HG02763 (cell line): ENCODE measurements at regions not wholly inside any gene's neighbourhood (a gene's known extent, or its start where the extent isn't known, plus 50 kb on each side); places are given as distances from the start of the nearest gene placed in this dataset.

Experiments used
- ATAC-seq: cut with Tn5 transposase; IDR thresholded peaks from one replicate; pipeline ENCODE4 v1.9.1; 2021; ENCODE audit warnings: mild to moderate bottlenecking, moderate library complexity; ENCODE audit not compliant: unreplicated experiment

DNA sequence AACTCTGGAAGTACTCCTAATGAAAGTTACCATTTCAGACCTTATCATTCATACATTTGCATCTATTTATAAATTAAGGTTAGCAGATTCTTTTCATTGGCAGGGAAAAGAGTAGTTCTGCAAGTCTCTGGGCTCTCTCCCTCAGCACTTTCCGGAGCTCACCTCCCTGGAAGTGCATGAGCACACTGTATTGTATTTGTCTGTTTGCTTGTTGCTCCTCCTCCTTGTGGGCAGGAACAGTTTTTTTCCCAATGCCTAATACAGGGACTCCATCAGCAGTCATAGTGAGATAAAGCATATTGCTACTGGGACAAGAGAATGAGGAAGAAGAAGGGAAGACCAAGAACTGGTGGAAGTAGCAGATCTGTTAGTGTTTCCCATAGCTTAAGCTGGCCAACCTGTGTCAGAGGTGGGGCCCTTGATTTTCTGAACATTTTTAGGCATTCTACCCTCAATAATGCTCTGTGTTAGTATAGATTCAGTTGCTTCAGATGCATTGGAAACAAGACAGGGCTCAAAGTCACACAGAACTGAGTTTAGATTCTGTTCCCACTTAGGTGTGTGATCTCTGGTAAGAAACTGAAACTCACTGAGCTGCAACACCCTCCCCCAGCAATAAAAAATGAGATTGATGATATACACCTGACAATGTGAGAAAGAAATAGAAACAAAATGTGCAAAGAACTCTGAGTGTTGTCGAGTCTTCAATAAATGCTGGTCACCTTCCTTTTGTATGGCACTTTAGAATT lies 407.8 kb downstream of the TUSC7 start:
- no peak for ATAC-seq

DNA sequence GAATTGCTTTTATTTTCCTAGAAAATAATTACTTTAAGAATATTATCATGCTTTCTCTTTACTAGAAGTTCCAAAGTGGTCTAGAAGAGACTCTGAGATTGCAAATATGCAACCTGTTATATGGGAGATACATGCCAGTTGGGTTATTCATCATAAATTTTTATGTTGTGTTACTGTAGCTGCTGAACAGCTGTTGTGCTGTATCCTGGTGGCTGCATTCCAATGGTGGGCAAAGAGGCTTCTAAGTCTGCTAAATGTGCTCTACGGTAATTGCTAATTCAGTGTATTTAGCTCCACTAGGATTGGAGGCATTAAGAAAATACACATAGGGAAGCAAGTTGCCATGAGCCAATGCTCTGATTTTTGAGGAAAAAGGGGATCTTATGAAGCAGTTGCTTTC lies 409.0 kb downstream of the TUSC7 start:
- no peak for ATAC-seq

- ATAC-seq, result no peak
Measured at GRCh38 chr3:117120014-117120413, 410.4 kb downstream of the TUSC7 start.

DNA sequence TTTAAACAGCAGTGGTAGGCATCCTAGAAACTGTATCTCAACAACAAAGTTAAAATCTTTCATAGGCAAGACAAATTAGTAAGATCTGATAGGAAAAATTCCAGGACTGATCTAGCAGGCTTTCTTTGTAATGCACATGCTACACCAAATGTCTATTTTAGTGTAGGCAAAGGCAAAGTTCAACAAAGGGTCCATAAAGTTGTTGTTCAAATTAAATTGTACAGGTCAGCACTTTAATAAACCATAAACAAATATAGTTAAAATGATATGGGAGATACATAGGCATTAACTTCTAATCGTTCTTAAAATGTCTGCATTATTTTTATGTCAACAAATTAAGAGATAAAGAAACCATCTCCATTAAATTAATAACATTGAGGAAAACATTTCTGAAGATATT lies 413.0 kb downstream of the TUSC7 start:
- ATAC-seq, result no peak

GRCh38 chr3:117126460-117126859 lies 416.9 kb downstream of the TUSC7 start:
- ATAC-seq, result no peak

DNA sequence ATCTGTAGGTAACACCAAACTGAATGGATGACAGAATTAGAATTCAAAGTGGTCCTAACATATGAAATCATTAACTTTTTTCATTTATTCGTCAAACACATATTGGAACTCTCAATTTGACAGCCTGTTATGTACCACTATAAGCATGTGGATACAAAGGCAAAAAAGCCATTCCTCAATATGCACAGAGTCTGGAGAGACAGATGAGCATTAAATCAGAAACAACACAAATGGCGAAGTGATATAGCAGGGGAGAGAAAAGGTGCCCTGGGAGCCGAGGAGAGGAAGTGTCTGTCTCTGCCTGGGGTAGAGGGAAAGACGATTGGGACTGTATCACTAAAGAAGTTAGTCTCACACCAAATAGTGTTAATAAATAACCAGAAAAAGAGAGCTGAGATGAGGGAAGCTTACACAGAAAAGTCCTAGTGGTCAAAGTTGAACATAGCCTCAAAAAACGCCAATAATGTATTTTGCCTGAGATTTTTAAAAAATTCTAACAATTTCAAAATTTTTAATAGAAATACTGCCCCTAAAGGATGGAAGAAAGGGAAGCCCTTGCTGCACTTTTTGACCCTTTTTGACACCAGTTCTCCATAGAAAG lies 417.5 kb downstream of the TUSC7 start:
- ATAC-seq, result no peak

GRCh38 chr3:117128133-117128532 lies 418.6 kb downstream of the TUSC7 start:
- no peak for ATAC-seq

- ATAC-seq, result no peak
Measured at GRCh38 chr3:117128872-117129271, 419.3 kb downstream of the TUSC7 start.

DNA sequence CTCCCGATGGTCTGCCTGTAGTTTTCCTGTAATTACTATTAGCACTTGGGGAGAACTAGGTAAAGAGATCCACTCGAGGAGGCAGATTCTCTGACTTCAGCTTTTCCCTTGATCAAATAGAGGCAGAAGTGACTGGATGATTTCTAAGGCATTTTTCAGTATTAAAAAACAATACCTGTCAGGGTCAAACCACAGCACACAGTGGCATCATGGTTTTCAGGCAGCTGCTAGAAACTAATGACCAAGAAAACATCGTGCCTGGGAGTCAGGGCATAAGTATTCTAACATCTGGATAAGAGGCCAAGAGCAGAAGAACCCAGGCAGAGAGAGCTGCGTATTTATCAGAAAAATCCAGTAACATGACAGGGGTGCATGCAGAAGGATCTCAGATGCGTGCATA lies 419.9 kb downstream of the TUSC7 start:
- ATAC-seq, result no peak

DNA sequence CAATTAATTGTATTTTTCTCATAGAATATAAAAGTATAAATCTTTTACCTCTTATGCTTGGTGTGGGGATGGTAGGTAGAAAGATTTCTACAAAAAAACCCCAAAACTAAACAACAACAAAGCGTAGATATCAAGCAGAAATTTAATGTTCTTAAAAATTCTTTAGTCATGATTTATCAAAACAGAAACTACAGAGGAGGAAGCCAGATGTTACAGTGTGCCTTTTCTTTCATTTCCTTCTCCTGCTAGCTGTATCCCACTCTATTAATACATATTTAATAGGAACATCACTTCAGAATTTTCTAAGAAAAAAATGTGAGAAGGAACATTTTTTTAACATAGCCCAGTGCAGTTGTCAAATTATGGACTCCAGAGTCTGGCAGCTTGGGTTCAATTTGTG lies 420.6 kb downstream of the TUSC7 start:
- no peak for ATAC-seq

GRCh38 chr3:117131259-117131658 lies 421.7 kb downstream of the TUSC7 start:
- ATAC-seq, result no peak

DNA sequence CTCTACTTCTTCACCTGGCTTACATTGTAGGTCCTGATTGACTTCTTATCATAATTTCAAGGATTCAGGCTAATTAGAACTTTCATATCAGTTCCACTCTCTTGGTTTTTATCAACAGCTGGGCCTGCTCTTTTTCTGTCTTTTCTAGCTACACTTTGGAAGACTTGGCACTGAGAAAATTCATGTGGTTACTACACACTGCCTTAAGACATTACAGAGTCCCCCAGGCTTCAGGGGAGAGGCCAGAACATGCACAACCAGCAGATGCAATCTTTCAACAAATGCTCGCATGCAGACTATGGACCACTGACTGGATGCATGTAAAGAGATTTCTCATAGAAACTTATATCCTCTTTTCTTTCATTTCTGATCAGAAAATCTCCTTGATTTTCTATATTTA lies 423.5 kb downstream of the TUSC7 start:
- ATAC-seq, result no peak

- no peak for ATAC-seq
Measured at GRCh38 chr3:117135207-117135606, 425.6 kb downstream of the TUSC7 start.

DNA sequence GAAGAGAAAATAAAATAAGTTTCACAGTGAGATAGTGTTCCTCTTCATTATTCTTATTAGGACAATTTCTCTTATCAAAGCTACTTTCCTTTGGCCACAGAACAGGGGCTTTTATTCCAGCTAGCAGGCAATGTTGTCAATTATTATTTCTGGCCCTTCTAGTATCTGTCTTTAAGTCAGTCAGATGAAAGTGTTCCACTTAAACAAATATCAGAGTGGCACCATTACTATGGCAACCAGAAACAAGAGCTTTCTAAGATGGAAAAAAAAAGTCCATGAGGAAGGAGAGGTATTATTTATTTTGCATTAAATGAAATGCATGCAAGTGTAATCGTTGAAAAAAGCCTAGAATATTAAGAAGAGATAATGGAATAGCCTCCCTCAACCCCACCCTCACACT lies 426.4 kb downstream of the TUSC7 start:
- ATAC-seq, result no peak

GRCh38 chr3:117137065-117137464 lies 427.5 kb downstream of the TUSC7 start:
- no peak for ATAC-seq

GRCh38 chr3:117139681-117140080 lies 430.1 kb downstream of the TUSC7 start:
- no peak for ATAC-seq

GRCh38 chr3:117141812-117142211 lies 432.2 kb downstream of the TUSC7 start:
- no peak for ATAC-seq

DNA sequence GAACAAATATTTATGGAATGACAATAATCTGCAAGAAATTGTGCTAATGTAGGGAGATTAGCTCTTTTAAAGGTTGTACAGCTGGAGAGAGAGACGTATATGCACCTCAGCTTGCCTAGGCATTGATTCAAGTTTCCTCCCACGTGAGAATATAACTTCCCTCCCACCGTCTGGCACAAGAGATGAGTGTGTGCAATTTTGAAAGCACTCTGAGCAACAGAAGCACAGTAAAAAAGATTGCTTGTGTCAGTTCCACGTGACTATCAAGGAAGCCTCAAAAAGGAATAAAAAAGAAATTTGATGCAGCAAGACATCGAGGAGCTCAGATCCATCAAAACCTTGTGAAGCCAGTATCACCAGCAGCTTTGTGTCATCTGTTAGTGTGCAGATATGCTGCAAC lies 435.3 kb downstream of the TUSC7 start:
- ATAC-seq, result no peak

GRCh38 chr3:117145677-117146076 lies 436.1 kb downstream of the TUSC7 start:
- ATAC-seq, result no peak

GRCh38 chr3:117146571-117146970 lies 437.0 kb downstream of the TUSC7 start:
- ATAC-seq, result no peak

DNA sequence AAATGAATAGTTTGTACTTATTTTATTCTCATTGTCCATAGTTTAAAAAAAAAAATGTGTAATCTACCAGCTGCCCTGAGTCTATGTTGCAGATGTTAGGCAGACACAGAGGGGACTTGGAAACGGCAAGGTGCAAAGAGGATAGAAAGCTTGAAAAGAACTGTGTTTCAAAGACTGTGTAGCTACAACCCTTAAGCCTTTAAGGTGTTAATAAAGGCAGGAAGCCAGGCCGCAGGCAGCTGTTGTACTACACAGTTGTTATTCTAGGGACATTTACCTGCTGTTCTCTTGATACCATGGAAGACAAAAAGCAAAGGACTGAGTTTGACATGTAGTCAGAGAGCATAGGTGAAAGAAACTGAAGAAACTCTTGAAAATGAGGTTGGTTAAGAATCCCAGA lies 440.0 kb downstream of the TUSC7 start:
- ATAC-seq, result no peak

- ATAC-seq, result no peak
Measured at GRCh38 chr3:117150628-117151027, 441.0 kb downstream of the TUSC7 start.

DNA sequence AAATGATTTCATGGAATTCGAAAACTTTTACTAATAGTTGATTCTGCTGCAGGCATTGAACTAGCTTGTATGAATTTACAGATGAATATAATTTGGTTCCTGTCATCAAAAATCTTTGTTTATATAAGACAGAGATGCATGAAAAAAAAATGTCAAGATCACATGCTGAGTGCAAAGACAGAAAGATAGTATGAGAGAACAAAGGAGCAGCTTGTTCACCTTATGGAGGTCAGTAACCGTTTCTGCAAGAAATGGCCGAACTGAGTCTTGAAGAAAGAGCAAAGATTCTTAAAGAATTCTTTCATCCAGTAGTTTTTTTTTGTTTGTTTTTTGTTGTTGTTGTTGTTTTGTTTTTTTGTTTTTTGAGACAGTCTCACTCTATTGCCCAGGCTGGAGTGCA lies 450.6 kb downstream of the TUSC7 start:
- no peak for ATAC-seq
